ENCODE measurements at regions not wholly inside any gene's neighbourhood (a gene's known extent, or its start where the extent isn't known, plus 50 kb on each side); places are given as distances from the start of the nearest gene placed in this dataset.

GRCh38 chr12:84134797-84135366 lies 777.7 kb downstream of the SLC6A15 start:
- H3K4me1 Mint-ChIP-seq = no peaks in the 10 kb centered on the region
- H3K27me3 Mint-ChIP-seq = no peaks in the 10 kb centered on the region
- CTCF ChIA-PET = no interaction called here
- H3K27ac Mint-ChIP-seq = no peak overlapping the region
- Histone ChIP-seq H2AFZ (ENCODE audit: insufficient read depth, low read depth, low read length, poor library complexity, severe bottlenecking) (no peak overlapping the region), H3K9ac (ENCODE audit: low read length) (no peak overlapping the region), H3K79me2 (ENCODE audit: control insufficient read depth, insufficient read depth, low read length) (no peaks in the 10 kb centered on the region), H3K36me3 (replicated peaks in 1 of 2; ENCODE audit: control extremely low read depth in 1 of 2, control insufficient read depth in 1 of 2, extremely low read depth in 1 of 2, insufficient read depth in 2 of 2, low read length in 1 of 2) (no peaks in the 10 kb centered on the region), H4K20me1 (ENCODE audit: control insufficient read depth, insufficient read depth, low read length, poor library complexity, severe bottlenecking) (no peaks in the 10 kb centered on the region), H3K4me3 (ENCODE audit: control extremely low read depth in 1 of 5, extremely low read depth in 1 of 5, insufficient read depth in 1 of 5, low read depth in 2 of 5, low read length in 4 of 5) (no peak overlapping the region), H3K4me1 (ENCODE audit: control insufficient read depth in 2 of 2, insufficient read depth in 2 of 2, low read length in 2 of 2) (no peaks in the 10 kb centered on the region), H3K9me3 (ENCODE audit: control extremely low read depth in 1 of 3, control insufficient read depth in 2 of 3, insufficient read depth in 1 of 3, low read length in 2 of 3) (no peaks in the 10 kb centered on the region), H3K4me2 (replicated peaks; ENCODE audit: low read depth, low read length, poor library complexity, severe bottlenecking) (no peak overlapping the region), H3K27ac (ENCODE audit: low read length in 2 of 2) (no peak overlapping the region), H3K27me3 (replicated peaks in 1 of 4; ENCODE audit: control extremely low read depth in 1 of 4, control insufficient read depth in 3 of 4, insufficient read depth in 4 of 4, low read length in 3 of 4) (no peaks in the 10 kb centered on the region)
- H3K9me3 Mint-ChIP-seq (ENCODE audit: insufficient read depth) = peaks cover 2% of the 10 kb centered on the region
- no peak for TF ChIP-seq EZH2 (IDR thresholded peaks at IDR 0.05; ENCODE audit: borderline replicate concordance, insufficient read depth, low read depth, low read length, poor library complexity, severe bottlenecking)
- no peak for TF ChIP-seq CTCF (IDR thresholded peaks at IDR 0.05)
- POLR2A ChIA-PET = no interaction called here
- ATAC-seq (ENCODE audit: low read depth) (no peak), DNase-seq (no peak)
- no peak overlapping the region for H3K4me3 Mint-ChIP-seq
- intact Hi-C loops (cut with micrococcal nuclease) = no loop called here
- WGBS (ENCODE audit: insufficient coverage) = no CpG with 5 or more reads among the region's 2 CpGs

- H3K27ac ChIP-seq (ENCODE audit: low read length in 2 of 2) = no peak overlapping the region
Measured at GRCh38 chr12:84131076-84131475, 781.5 kb downstream of the SLC6A15 start.

More at GRCh38 chr12:84131076-84131475, 781.5 kb downstream of the SLC6A15 start:
- peaks cover 0 to 17% (median 0%) of the 10 kb centered on the region in 3 donors for H3K9me3 ChIP-seq (ENCODE audit: control extremely low read depth in 1 of 3, control insufficient read depth in 2 of 3, insufficient read depth in 1 of 3, low read length in 2 of 3)
- H3K27ac Mint-ChIP-seq = no peak overlapping the region
- H3K27me3 ChIP-seq (replicated peaks in 1 of 4; ENCODE audit: control extremely low read depth in 1 of 4, control insufficient read depth in 3 of 4, insufficient read depth in 4 of 4, low read length in 3 of 4) = no peaks in the 10 kb centered on the region
- no CpG with 5 or more reads among the region's 2 CpGs for WGBS (ENCODE audit: insufficient coverage)
- no peaks in the 10 kb centered on the region for H3K4me1 ChIP-seq (ENCODE audit: control insufficient read depth in 2 of 2, insufficient read depth in 2 of 2, low read length in 2 of 2)
- no peak overlapping the region for H2AFZ ChIP-seq (ENCODE audit: insufficient read depth, low read depth, low read length, poor library complexity, severe bottlenecking)
- TF ChIP-seq CTCF (IDR thresholded peaks at IDR 0.05) = no peak
- no peak for TF ChIP-seq EZH2 (IDR thresholded peaks at IDR 0.05; ENCODE audit: borderline replicate concordance, insufficient read depth, low read depth, low read length, poor library complexity, severe bottlenecking)
- no peaks in the 10 kb centered on the region for H4K20me1 ChIP-seq (ENCODE audit: control insufficient read depth, insufficient read depth, low read length, poor library complexity, severe bottlenecking)
- CTCF ChIA-PET = no interaction called here
- ATAC-seq (ENCODE audit: low read depth) (no peak), DNase-seq (no peak)
- H3K9ac ChIP-seq (ENCODE audit: low read length) = no peak overlapping the region
- H3K36me3 ChIP-seq (replicated peaks in 1 of 2; ENCODE audit: control extremely low read depth in 1 of 2, control insufficient read depth in 1 of 2, extremely low read depth in 1 of 2, insufficient read depth in 2 of 2, low read length in 1 of 2) = no peaks in the 10 kb centered on the region
- no peaks in the 10 kb centered on the region for H3K4me1 Mint-ChIP-seq
- no peak overlapping the region for H3K4me2 ChIP-seq (replicated peaks; ENCODE audit: low read depth, low read length, poor library complexity, severe bottlenecking)
- no peak overlapping the region for H3K4me3 ChIP-seq (ENCODE audit: control extremely low read depth in 1 of 5, extremely low read depth in 1 of 5, insufficient read depth in 1 of 5, low read depth in 2 of 5, low read length in 4 of 5)
- H3K79me2 ChIP-seq (ENCODE audit: control insufficient read depth, insufficient read depth, low read length) = no peaks in the 10 kb centered on the region
- no peaks in the 10 kb centered on the region for H3K27me3 Mint-ChIP-seq
- intact Hi-C loops (cut with micrococcal nuclease) = no loop called here
- no peak overlapping the region for H3K4me3 Mint-ChIP-seq
- POLR2A ChIA-PET = no interaction called here
- H3K9me3 Mint-ChIP-seq (ENCODE audit: insufficient read depth) = no peaks in the 10 kb centered on the region

All from B cell (primary cell).